ENCODE measurements at regions not wholly inside any gene's neighbourhood (a gene's known extent, or its start where the extent isn't known, plus 50 kb on each side); places are given as distances from the start of the nearest gene placed in this dataset.

- DNase-seq: no peak
Measured at GRCh38 chr16:26992666-26993349, 73.9 kb upstream of the C16orf82 start.

DNA sequence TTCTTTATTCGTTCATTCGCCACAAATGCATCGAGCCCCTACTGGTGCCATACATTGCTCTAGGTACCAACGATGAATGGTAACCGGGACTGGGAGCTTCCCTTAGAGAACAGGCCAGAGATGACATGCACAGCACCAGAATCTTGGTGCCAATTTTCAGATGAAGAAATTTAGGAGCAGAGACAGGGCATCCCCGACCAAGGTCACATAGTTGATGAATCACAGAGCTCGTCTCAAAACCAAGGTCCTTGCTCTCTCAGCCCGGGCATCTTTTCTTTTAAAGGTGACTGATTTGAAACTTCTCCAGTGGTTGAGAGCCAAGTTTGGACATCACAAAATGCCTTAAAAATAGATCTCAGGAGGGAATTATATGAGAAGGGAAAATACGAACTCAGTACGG lies 73.2 kb upstream of the C16orf82 start:
- no peak for DNase-seq

DNA sequence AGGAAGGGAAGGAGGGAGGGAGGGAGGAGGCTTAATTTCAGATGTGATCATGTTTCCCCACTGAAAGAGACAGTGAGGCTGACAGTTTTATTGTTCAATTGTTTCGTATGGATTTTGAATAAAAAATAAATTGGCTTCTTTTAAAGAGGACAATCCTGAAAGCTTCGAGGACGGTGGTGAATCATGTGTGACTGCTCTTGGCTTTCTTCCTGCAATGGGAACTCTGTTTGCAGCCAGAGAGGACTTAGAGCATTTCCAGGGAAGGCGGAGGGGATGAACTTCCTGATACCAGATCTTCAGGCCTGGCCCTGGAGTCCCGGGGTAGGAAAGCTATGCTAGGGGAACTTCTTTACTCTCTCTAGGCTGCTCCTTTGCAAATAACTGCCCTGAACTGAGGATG lies 72.8 kb upstream of the C16orf82 start:
- DNase-seq: no peak

- no peak for DNase-seq
Measured at GRCh38 chr16:26995522-26995921, 71.2 kb upstream of the C16orf82 start.

DNA sequence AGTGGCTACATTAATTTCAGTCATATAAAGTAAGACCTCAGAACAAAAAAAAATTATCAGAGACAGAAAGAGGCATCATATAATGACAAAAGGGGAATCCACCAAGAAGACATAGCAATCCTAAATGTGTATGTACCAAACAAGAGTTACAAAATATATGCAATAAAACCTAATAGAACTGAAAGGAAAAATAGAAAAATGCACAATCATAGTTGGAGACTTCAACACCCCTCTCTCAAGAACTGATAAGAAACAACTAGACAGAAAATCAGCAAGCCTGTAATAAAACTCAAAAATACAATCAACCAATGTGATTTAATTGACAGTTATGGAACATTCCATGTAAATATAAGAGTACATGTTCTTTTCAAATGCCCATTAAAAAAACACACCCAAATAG lies 61.3 kb upstream of the C16orf82 start:
- DNase-seq: no peak
